SW 1271 (cell line): ENCODE measurements at regions not wholly inside any gene's neighbourhood (a gene's known extent, or its start where the extent isn't known, plus 50 kb on each side); places are given as distances from the start of the nearest gene placed in this dataset.

Source experiments
- DNase-seq, 2 experiments: peaks; one replicate each; lab custom pipeline; 2025; lab: John Stamatoyannopoulos, UW

- DNase-seq = no peak
Observed at GRCh38 chr4:108399610-108400265, 220.6 kb upstream of the RPL34 start.

GRCh38 chr4:108398836-108399235 is 221.5 kb upstream of the RPL34 start:
- no peak for DNase-seq

GRCh38 chr4:108398316-108398715 is 222.1 kb upstream of the RPL34 start:
- no peak for DNase-seq

GRCh38 chr4:108397850-108398249 is 222.5 kb upstream of the RPL34 start:
- no peak for DNase-seq

GRCh38 chr4:108396900-108397497 is 223.4 kb upstream of the RPL34 start:
- DNase-seq = no peak

- DNase-seq = no peak
Observed at GRCh38 chr4:108395786-108396185, 224.6 kb upstream of the RPL34 start.

- no peak for DNase-seq
Observed at GRCh38 chr4:108393890-108394472, 225.2 kb upstream of the LEF1 start.

GRCh38 chr4:108391701-108392455 is 223.1 kb upstream of the LEF1 start:
- DNase-seq = no peak

- DNase-seq = no peak
Observed at GRCh38 chr4:108385076-108385475, 216.3 kb upstream of the LEF1 start.

GRCh38 chr4:108384544-108384943 is 215.8 kb upstream of the LEF1 start:
- DNase-seq = no peak

GRCh38 chr4:108383157-108383556 is 214.4 kb upstream of the LEF1 start:
- no peak for DNase-seq

GRCh38 chr4:108382751-108383150 is 214.0 kb upstream of the LEF1 start:
- DNase-seq = no peak

- DNase-seq = no peak
Observed at GRCh38 chr4:108378164-108378563, 209.4 kb upstream of the LEF1 start.

- DNase-seq = no peak
Observed at GRCh38 chr4:108377021-108377420, 208.3 kb upstream of the LEF1 start.

GRCh38 chr4:108375434-108375833 is 206.7 kb upstream of the LEF1 start:
- no peak for DNase-seq

- DNase-seq = no peak
Observed at GRCh38 chr4:108372681-108373080, 203.9 kb upstream of the LEF1 start.

GRCh38 chr4:108371282-108371681 is 202.6 kb upstream of the LEF1 start:
- DNase-seq = no peak

- DNase-seq = no peak
Observed at GRCh38 chr4:108370291-108371141, 201.8 kb upstream of the LEF1 start.

GRCh38 chr4:108369035-108369655 is 200.4 kb upstream of the LEF1 start:
- DNase-seq = no peak

- DNase-seq = no peak
Observed at GRCh38 chr4:108367751-108368150, 199.0 kb upstream of the LEF1 start.

- DNase-seq = no peak
Observed at GRCh38 chr4:108366716-108367115, 198.0 kb upstream of the LEF1 start.

- DNase-seq = no peak
Observed at GRCh38 chr4:108365551-108365950, 196.8 kb upstream of the LEF1 start.
